ENCODE measurements at regions not wholly inside any gene's neighbourhood (a gene's known extent, or its start where the extent isn't known, plus 50 kb on each side); places are given as distances from the start of the nearest gene placed in this dataset.

DNA sequence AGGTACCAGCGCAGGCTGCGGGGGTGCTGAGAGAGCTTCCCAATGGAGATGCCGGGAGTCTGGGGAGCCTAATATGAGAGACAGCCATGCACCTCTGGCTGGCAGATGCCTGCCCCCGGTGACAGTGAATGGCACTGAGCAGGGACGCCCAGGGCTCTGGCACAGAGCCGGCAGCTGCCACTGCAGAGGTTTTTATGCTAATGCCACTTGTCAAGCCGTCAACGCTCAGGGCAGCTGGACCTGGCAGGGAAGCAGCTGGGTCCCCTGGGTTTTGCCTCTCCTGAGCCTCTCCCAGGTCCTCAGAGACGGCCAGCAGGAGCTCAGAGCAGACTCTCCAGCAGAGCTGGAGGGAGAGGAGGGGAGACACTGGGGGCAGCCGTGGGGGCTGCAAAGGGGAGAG, 573.6 kb downstream of the BUD13 start:
- Mint-ChIP-seq H3K27ac (no peak overlapping the region), H3K9me3 (ENCODE audit: low read depth) (no peaks in the 10 kb centered on the region), H3K27me3 (peaks cover 36% of the 10 kb centered on the region), H3K4me3 (ENCODE audit: low read depth) (no peak overlapping the region), H3K4me1 (ENCODE audit: low read depth) (peaks cover 6% of the 10 kb centered on the region), H3K36me3 (ENCODE audit: insufficient read depth) (no peaks in the 10 kb centered on the region)
- DNase-seq (ENCODE audit: low spot score, unreplicated experiment): no peak
- TF ChIP-seq, protein P1, sequence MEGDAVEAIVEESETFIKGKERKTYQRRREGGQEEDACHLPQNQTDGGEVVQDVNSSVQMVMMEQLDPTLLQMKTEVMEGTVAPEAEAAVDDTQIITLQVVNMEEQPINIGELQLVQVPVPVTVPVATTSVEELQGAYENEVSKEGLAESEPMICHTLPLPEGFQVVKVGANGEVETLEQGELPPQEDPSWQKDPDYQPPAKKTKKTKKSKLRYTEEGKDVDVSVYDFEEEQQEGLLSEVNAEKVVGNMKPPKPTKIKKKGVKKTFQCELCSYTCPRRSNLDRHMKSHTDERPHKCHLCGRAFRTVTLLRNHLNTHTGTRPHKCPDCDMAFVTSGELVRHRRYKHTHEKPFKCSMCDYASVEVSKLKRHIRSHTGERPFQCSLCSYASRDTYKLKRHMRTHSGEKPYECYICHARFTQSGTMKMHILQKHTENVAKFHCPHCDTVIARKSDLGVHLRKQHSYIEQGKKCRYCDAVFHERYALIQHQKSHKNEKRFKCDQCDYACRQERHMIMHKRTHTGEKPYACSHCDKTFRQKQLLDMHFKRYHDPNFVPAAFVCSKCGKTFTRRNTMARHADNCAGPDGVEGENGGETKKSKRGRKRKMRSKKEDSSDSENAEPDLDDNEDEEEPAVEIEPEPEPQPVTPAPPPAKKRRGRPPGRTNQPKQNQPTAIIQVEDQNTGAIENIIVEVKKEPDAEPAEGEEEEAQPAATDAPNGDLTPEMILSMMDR (IDR thresholded peaks at IDR 0.05; ENCODE audit: unreplicated experiment): no peak

DNA sequence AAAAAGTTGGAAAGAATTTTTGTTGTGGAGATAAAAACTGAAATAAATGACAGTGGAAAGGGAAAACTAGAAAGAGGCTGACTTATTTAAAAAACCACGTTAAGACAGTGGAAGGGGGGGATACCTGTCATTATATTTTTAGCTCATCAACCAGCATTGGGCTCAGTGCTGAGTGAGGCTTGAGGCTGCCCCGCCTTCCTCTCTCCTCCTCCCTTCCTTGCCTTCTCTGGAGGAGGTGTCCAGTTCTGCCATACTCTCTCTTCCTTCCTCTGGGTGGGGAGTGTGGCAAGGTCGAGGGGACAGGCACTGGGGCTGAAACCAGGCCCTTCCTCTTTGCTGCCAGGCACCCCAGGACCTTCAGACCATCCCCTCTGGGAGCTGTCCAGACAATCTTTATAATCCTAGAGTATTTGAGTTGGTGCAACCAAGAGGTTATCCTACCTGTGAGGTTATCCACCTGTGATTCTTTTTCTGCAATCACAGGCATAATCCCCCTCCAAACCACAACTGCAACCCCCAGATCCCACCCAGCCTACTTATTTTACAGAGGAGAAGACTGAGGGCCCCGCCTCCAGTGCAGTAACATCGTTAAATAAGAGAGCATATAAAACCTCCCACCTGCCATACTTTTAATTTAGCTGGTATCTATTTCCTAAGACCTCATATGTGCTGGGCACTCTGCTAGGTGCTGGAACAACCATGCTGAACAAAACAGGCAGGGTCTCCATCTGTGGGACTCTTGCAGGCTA, 578.5 kb downstream of the BUD13 start:
- H3K4me1 Mint-ChIP-seq (ENCODE audit: low read depth): peaks cover 14% of the 10 kb centered on the region
- DNase-seq (ENCODE audit: low spot score, unreplicated experiment): no peak
- TF ChIP-seq, protein P1 (IDR thresholded peaks at IDR 0.05; ENCODE audit: unreplicated experiment): no peak
- H3K4me3 Mint-ChIP-seq (ENCODE audit: low read depth): peak overlapping the region; percentile 87
- H3K27me3 Mint-ChIP-seq: peaks cover 27% of the 10 kb centered on the region
- H3K36me3 Mint-ChIP-seq (ENCODE audit: insufficient read depth): no peaks in the 10 kb centered on the region
- no peaks in the 10 kb centered on the region for H3K9me3 Mint-ChIP-seq (ENCODE audit: low read depth)
- H3K27ac Mint-ChIP-seq: peak overlapping the region; percentile 79

DNA sequence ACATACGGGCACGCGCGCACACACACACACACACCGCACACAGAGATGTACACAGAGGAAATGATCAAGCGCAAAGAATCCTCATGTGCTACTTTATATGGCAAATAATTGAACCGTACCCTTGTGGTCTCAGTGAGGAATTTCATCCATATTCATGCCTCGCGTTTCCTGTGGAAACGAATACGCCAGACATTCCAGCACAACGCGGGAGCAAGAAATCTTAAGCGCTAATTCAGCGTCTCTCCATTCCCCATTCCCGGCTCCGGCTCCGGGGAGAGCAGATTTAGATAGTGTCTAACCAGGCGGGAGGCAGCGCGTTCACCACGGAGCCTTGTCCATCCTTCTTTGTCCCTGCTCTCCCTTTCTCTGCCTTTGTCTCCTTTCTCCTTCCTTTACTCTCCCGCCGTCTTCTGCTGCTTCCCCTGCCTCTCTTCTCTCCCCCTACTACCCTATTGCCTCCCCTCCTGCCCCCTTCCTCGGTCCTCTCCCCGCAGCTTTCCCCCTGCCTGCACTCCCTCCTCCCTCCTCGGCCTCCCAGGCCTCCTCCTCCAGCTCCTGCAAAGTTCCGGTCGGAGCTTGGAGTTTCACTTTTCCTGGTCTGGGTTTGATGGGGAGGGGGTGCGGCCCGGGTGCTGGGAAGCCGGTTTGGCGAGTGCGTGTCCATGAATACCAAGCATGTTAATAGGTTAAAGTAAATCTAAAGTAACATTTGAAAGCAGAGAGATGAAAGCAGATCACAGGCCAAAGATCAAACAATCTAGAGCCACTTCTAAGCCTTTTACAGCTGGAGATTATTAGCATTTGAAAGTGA, 579.3 kb downstream of the BUD13 start:
- Mint-ChIP-seq H3K27me3 (peaks cover 21% of the 10 kb centered on the region), H3K4me3 (ENCODE audit: low read depth) (peak overlapping the region; percentile 87), H3K27ac (peak overlapping the region; percentile 79), H3K4me1 (ENCODE audit: low read depth) (peaks cover 14% of the 10 kb centered on the region), H3K9me3 (ENCODE audit: low read depth) (no peaks in the 10 kb centered on the region), H3K36me3 (ENCODE audit: insufficient read depth) (no peaks in the 10 kb centered on the region)
- DNase-seq (ENCODE audit: low spot score, unreplicated experiment): peak; percentile 61
- TF ChIP-seq, protein P1 (IDR thresholded peaks at IDR 0.05; ENCODE audit: unreplicated experiment): peak; percentile 55

DNA sequence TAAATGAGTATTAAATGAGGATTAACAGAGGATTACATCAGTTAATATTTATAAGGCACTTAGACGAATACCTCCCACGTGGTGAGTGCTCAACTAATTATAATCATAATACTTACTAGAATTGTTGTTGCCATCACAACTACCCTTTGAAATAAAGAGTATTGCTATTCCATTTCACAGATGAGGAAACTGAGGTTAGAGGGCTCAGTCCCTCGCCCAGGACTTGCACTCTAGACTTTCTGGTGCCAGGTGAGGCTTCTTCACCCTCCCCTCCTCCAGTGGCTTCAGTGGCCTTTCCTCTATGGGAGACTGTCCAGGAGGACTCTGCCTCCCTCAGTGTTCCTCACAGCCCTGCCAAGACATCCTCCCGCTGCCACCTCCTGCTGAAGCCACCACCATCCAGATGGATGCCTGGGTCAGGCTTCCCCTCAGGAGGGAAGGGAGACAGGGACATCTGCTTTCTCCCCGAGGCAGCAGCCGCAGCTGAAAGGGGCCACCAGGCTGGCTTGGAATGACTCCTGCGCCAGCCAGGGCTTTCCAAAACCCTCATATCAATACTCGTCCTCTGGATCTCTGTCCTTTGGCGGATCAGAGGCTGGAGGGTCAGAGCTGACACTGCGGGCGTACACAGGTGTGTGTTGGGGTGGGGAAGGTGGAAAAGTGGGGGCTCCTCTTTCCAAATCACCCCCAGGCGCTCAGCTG, 580.1 kb downstream of the BUD13 start:
- H3K27me3 Mint-ChIP-seq: peaks cover 21% of the 10 kb centered on the region

More for the DNA sequence above, 580.1 kb downstream of the BUD13 start:
- H3K9me3 Mint-ChIP-seq (ENCODE audit: low read depth): no peaks in the 10 kb centered on the region
- DNase-seq (ENCODE audit: low spot score, unreplicated experiment): no peak
- no peak overlapping the region for H3K27ac Mint-ChIP-seq
- no peaks in the 10 kb centered on the region for H3K36me3 Mint-ChIP-seq (ENCODE audit: insufficient read depth)
- H3K4me3 Mint-ChIP-seq (ENCODE audit: low read depth): peak overlapping the region; percentile 87
- H3K4me1 Mint-ChIP-seq (ENCODE audit: low read depth): peaks cover 14% of the 10 kb centered on the region
- TF ChIP-seq, protein P1 (IDR thresholded peaks at IDR 0.05; ENCODE audit: unreplicated experiment): no peak

Measured in progenitor cell of endocrine pancreas (in vitro differentiated cells).